Choroid plexus epithelial cell (primary cell): ENCODE measurements at regions not wholly inside any gene's neighbourhood (a gene's known extent, or its start where the extent isn't known, plus 50 kb on each side); places are given as distances from the start of the nearest gene placed in this dataset.
"Not testable (repeated sequence)": the region's sequence is repeated elsewhere in the genome, so short reads cannot be mapped to it uniquely, and the experiment has no call there.

ENCODE experiments used
- DNase-seq: peaks from one replicate; pipeline ENCODE4 v3.0.0-alpha.2; 2010; ENCODE audit warnings: low read depth
- H3K4me3 ChIP-seq: 2 replicates; pipeline ENCODE4 v1.5.1; 2011; ENCODE audit warnings: low read depth, mild to moderate bottlenecking, control low read depth, low read length, moderate library complexity
- TF ChIP-seq, protein P1 (sequence below): conservative IDR thresholded peaks from 2 replicates; pipeline ENCODE4 v1.5.1; 2011; ENCODE audit warnings: low read depth, mild to moderate bottlenecking, control low read depth, inconsistent platforms, low read length, moderate library complexity

- H3K4me3 ChIP-seq = no peak overlapping the region
- TF ChIP-seq, protein P1, sequence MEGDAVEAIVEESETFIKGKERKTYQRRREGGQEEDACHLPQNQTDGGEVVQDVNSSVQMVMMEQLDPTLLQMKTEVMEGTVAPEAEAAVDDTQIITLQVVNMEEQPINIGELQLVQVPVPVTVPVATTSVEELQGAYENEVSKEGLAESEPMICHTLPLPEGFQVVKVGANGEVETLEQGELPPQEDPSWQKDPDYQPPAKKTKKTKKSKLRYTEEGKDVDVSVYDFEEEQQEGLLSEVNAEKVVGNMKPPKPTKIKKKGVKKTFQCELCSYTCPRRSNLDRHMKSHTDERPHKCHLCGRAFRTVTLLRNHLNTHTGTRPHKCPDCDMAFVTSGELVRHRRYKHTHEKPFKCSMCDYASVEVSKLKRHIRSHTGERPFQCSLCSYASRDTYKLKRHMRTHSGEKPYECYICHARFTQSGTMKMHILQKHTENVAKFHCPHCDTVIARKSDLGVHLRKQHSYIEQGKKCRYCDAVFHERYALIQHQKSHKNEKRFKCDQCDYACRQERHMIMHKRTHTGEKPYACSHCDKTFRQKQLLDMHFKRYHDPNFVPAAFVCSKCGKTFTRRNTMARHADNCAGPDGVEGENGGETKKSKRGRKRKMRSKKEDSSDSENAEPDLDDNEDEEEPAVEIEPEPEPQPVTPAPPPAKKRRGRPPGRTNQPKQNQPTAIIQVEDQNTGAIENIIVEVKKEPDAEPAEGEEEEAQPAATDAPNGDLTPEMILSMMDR = no peak
- no peak for DNase-seq
These were observed 1502.4 kb upstream of the TENM4 start for GRCh38 chr11:80943226-80943625.

DNA sequence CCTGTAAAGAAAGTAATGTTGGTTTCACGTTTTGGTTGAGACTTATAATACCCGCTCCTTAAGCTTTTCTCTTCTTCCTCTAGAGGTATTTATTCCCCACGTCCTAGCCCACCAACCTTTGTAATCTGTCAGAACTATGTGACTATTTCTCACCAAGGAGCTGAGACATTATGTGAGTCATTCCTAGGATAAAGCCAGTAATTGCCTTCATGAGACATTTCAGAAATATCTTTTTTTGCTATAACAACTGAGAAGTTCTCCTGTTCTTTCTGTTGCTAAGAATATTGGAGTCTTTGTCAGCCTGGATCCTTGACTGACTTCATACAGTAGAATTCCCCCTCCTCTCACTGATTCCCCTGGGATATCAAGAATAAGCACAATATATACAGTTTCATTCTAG, 1497.0 kb upstream of the TENM4 start:
- TF ChIP-seq, protein P1 = no peak
- no peak overlapping the region for H3K4me3 ChIP-seq
- peak; percentile 10 for DNase-seq

DNA sequence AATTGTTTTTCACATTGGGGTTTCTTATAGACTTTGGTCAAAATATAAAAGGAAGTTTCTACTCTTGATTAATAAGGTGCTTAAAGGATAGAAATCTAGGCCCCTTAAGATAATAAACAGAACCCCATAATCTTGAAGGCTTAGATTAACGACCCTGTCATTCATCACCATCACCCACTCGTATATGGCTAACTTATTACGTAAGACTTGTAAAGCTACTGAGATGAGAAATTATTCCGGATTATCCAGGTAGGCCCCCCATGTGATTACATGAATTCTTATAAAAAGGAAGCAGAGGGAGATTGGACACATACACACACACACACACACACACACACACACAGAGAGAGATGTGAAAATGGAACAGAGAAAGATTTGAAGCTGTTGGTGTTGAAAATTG, 1489.2 kb upstream of the TENM4 start:
- DNase-seq = no peak
- no peak overlapping the region for H3K4me3 ChIP-seq
- TF ChIP-seq, protein P1 = no peak

DNA sequence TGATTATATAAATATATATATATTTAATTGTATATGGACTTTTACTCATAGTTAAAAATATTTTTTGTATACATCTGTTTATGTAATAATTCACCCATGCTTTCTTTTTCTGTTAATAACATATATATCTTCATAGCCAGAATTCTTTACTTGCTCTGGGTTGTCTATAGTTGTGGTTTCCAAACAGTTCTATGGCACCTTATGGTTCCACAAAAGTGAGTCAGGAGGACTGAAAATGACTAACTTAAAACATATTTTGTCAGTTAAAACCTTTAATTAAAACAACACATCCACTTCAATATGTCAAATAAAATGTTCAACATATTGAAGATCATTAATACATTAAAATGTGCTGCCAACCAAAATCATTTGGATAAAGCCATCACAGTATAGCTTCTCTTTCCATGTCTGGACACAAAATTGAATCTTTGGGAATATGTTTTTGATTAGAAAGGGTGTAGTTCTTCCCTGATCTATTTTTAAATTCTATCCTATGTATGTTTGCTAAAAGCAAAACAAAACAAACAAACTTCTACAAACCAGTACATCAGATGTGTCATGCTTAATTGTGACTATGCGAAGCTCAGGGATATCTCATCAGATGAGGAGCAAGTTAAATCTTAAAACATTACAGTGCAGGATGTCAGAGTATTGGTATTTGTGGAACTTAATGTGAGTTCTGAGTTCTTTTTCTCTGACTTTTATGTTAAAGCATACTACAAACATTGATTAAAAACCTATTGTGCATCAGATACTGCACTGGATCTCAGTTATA, 1488.4 kb upstream of the TENM4 start:
- H3K4me3 ChIP-seq = no peak overlapping the region
- DNase-seq = peak; percentile 2
- TF ChIP-seq, protein P1 = no peak

DNA sequence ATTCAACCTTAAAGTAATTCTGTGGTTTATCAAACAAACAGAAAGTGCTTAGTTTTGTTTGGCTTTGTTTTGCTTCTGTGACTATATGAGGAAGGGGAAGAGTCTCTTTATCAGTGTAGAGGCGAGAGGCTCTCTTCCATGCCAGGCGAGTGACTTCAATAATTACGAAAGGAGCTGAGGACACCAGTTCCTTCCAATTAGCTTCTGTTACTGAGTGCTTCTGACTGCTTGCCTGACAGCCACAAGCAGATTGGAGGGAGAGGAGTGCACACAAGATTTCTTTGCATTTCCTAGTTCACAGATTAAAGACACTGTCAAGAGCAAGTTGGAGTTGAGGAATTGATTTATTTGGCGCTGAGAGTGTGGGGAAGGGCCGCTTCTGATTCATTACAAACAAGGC, 1484.5 kb upstream of the TENM4 start:
- TF ChIP-seq, protein P1 = no peak
- no peak for DNase-seq
- no peak overlapping the region for H3K4me3 ChIP-seq

GRCh38 chr11:80921310-80921709, 1480.5 kb upstream of the TENM4 start:
- not testable (repeated sequence) for H3K4me3 ChIP-seq, DNase-seq

DNA sequence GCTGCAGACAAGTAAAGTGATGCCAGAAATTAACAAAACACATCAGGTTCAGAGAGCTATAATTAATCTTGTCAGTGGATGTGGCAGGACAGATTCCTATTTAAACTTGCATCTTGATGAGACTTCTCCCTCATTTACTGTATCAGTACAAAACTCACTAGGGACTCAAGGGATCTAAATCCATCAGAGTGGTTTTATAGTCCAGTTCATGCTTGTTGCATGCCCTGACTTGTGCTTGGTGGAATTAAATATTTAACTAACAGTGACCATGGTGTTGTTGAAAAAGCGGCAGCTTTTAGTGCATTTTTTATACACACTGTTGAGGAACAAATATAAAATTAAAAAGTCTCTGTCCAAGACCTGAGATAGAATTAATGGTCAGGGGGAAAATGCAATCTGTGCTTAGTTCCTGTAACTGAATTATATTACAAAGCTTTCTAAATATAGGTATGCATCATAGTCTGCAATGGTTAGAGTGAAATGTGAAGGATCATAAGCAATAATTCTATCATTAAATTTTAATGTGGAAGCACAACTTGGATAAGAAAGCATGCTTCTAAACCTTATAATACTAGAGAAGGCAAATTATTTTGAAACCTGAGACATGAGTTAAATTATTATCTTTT, 1475.5 kb upstream of the TENM4 start:
- TF ChIP-seq, protein P1 = no peak
- H3K4me3 ChIP-seq = no peak overlapping the region
- DNase-seq = no peak
